Esophagus (tissue), 2 donors: ENCODE measurements at regions not wholly inside any gene's neighbourhood (a gene's known extent, or its start where the extent isn't known, plus 50 kb on each side); places are given as distances from the start of the nearest gene placed in this dataset.

Source experiments
- H3K27ac ChIP-seq, 2 donors: one replicate each; pipeline ENCODE4 v1.5.1; 2013; ENCODE audit warnings: low read depth in 2 of 2, mild to moderate bottlenecking in 2 of 2, inconsistent platforms in 1 of 2, low read length in 1 of 2, moderate library complexity in 1 of 2
- H3K27me3 ChIP-seq, 2 donors: one replicate each; pipeline ENCODE4 v1.6.1; 2013; ENCODE audit warnings: low read length in 2 of 2, control low read depth in 1 of 2, mild to moderate bottlenecking in 1 of 2; ENCODE audit not compliant: insufficient read depth in 2 of 2, control insufficient read depth in 1 of 2
- H3K36me3 ChIP-seq, 2 donors: one replicate each; pipeline ENCODE4 v1.6.1; 2013; ENCODE audit warnings: low read length in 1 of 2; ENCODE audit not compliant: control insufficient read depth in 2 of 2, insufficient read depth in 2 of 2
- H3K4me1 ChIP-seq, 2 donors: one replicate each; pipeline ENCODE4 v1.6.1; 2013; ENCODE audit warnings: low read length in 1 of 2; ENCODE audit not compliant: control insufficient read depth in 2 of 2, insufficient read depth in 2 of 2
- H3K4me3 ChIP-seq, 2 donors: one replicate each; pipeline ENCODE4 v1.5.1; 2013; ENCODE audit warnings: low read length in 2 of 2, mild to moderate bottlenecking in 2 of 2, low read depth in 1 of 2, moderate library complexity in 1 of 2
- H3K9me3 ChIP-seq, 2 donors: one replicate each; pipeline ENCODE4 v1.6.1; 2013; ENCODE audit warnings: mild to moderate bottlenecking in 2 of 2, low read depth in 1 of 2, low read length in 1 of 2, moderate library complexity in 1 of 2; ENCODE audit not compliant: control insufficient read depth in 2 of 2, insufficient read depth in 1 of 2
- WGBS, 2 donors: extraction: QIAGEN DNeasy Blood & Tissue Kit; methylation state at CpG; one replicate each; pipeline ENCODE4 v1.1.7; 2013; 5-methylcytosine and 5-hydroxymethylcytosine counted together
- donor health status: healthy with polysubstance abuse.
- donor health status: Bipolar disorder and iron deficiency.

DNA sequence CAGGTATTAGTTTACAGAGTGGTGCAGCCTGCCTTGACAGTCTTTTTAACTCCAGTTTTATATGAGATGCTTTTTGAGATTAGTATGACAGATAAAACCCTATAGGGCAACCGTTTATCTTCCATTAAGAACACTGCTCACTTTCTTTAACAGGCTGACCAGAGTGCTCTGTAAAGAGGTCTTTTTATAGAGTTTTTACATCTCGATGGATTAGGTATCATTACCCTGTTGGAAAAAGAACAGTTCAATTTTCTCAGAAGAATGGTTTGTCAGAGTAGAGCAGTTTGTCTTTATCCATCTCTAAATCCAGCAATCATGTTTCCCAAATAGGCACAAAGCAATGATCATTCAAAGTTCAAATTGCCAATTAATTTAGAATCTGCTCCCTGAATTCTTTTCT is 395.2 kb upstream of the ARGLU1 start:
- H3K27me3 ChIP-seq = no peaks in the 10 kb centered on the region
- WGBS, 2 donors = 22 to 34% methylated on average over 2 of the region's 2 CpGs
- H3K4me1 ChIP-seq = no peaks in the 10 kb centered on the region
- no peaks in the 10 kb centered on the region for H3K36me3 ChIP-seq
- no peak overlapping the region for H3K27ac ChIP-seq
- no peaks in the 10 kb centered on the region for H3K9me3 ChIP-seq
- no peak overlapping the region for H3K4me3 ChIP-seq

GRCh38 chr13:106961651-106962050 is 393.7 kb upstream of the ARGLU1 start:
- H3K27me3 ChIP-seq = no peaks in the 10 kb centered on the region
- no peaks in the 10 kb centered on the region for H3K4me1 ChIP-seq
- 60 to 70% methylated on average over 2 of the region's 2 CpGs for WGBS, 2 donors
- H3K4me3 ChIP-seq = no peak overlapping the region
- no peaks in the 10 kb centered on the region for H3K36me3 ChIP-seq
- no peak overlapping the region for H3K27ac ChIP-seq
- H3K9me3 ChIP-seq = no peaks in the 10 kb centered on the region

DNA sequence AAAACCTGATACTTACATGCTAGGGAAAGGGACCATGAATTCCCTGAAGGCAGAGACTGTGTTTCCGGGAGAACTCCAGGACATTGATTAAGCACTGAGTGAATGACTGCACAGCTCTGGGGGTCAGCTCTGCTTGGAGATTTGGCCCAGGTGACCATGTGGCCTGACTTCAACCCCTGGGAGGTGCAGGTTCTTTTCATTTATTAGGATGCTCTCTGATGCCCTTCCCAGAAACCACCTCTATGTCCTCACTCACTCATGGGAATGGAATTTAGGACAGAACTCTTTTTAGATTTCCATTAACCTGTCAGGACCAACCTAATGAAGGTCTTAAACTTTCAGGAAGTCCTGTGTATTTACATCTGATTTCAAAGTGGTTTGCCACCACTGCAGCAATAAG is 393.3 kb upstream of the ARGLU1 start:
- WGBS, 2 donors = 86 to 88% methylated on average over 1 of the region's 1 CpG
- H3K4me1 ChIP-seq = no peaks in the 10 kb centered on the region
- no peak overlapping the region for H3K4me3 ChIP-seq
- H3K27ac ChIP-seq = no peak overlapping the region
- H3K36me3 ChIP-seq = no peaks in the 10 kb centered on the region
- H3K9me3 ChIP-seq = peaks cover 0 to 1% of the 10 kb centered on the region in 2 donors
- H3K27me3 ChIP-seq = no peaks in the 10 kb centered on the region

DNA sequence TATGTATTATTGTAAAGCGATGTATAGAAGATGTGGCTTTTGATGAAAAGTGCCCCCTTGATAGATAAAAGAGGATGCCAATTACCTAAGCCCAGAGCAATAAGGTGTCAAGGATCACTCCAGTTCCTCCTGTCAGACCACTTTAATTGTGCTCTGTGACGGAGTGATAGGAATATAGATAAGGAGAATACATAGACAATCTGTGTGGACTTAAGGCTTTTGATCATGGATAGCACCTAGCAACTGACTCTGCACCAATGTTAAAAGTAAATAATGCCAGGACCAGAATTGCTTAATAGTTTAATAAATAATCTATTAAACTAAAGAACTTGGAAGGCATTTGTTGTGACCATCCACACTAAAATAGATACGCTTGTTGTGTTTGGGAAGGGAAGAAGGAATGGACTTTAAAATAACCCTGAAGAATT is 390.7 kb upstream of the ARGLU1 start:
- 66 to 78% methylated on average over 3 of the region's 3 CpGs for WGBS, 2 donors
- H3K36me3 ChIP-seq = no peaks in the 10 kb centered on the region
- no peak overlapping the region for H3K27ac ChIP-seq
- no peaks in the 10 kb centered on the region for H3K4me1 ChIP-seq
- no peak overlapping the region for H3K4me3 ChIP-seq
- H3K9me3 ChIP-seq = peaks cover 0 to 2% of the 10 kb centered on the region in 2 donors
- H3K27me3 ChIP-seq = no peaks in the 10 kb centered on the region

GRCh38 chr13:106942563-106942962 is 374.6 kb upstream of the ARGLU1 start:
- H3K36me3 ChIP-seq = no peaks in the 10 kb centered on the region
- no peaks in the 10 kb centered on the region for H3K9me3 ChIP-seq
- no peak overlapping the region for H3K4me3 ChIP-seq
- no peaks in the 10 kb centered on the region for H3K27me3 ChIP-seq
- H3K4me1 ChIP-seq = no peaks in the 10 kb centered on the region
- no peak overlapping the region for H3K27ac ChIP-seq
- 73 to 80% methylated on average over 3 of the region's 3 CpGs for WGBS, 2 donors

DNA sequence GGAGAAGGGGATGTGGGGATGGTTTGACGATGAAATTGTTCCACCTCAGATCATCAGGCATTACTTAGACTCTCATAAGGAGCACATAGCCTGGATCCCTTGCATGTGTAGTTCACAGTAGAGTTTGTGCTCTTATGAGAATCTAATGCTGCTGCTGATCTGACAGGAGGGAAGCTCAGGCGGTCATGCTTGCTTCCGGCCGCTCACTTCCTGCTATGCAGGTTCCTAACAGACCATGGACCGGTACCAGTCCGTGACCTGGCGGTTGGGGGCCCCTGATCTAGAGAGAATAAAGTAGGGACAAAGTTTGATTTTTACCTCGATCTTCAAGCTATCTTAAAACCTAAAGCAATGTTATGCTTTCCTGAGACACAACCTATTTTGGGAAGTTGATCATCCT is 373.8 kb upstream of the ARGLU1 start:
- Histone ChIP-seq H3K9me3 (no peaks in the 10 kb centered on the region), H3K4me1 (no peaks in the 10 kb centered on the region), H3K27me3 (no peaks in the 10 kb centered on the region), H3K36me3 (no peaks in the 10 kb centered on the region), H3K27ac (no peak overlapping the region), H3K4me3 (no peak overlapping the region)
- 91% methylated on average over 8 of the region's 8 CpGs for WGBS, 2 donors

GRCh38 chr13:106927421-106927820 is 359.5 kb upstream of the ARGLU1 start:
- H3K27ac ChIP-seq = no peak overlapping the region
- H3K27me3 ChIP-seq = no peaks in the 10 kb centered on the region
- no peaks in the 10 kb centered on the region for H3K36me3 ChIP-seq
- H3K4me3 ChIP-seq = no peak overlapping the region
- H3K9me3 ChIP-seq = peaks cover 0 to 4% of the 10 kb centered on the region in 2 donors
- WGBS, 2 donors = 83 to 85% methylated on average over 1 of the region's 1 CpG
- no peaks in the 10 kb centered on the region for H3K4me1 ChIP-seq

- Histone ChIP-seq H3K27me3 (no peaks in the 10 kb centered on the region), H3K4me3 (no peak overlapping the region), H3K27ac (no peak overlapping the region), H3K9me3 (peaks cover 0 to 4% of the 10 kb centered on the region in 2 donors), H3K36me3 (no peaks in the 10 kb centered on the region), H3K4me1 (no peaks in the 10 kb centered on the region)
- WGBS, 2 donors = 87 to 90% methylated on average over 6 of the region's 6 CpGs
These were observed 354.4 kb upstream of the ARGLU1 start for GRCh38 chr13:106922384-106922783.

- H3K4me3 ChIP-seq = no peak overlapping the region
- H3K9me3 ChIP-seq = peaks cover 0 to 2% of the 10 kb centered on the region in 2 donors
- H3K27ac ChIP-seq = no peak overlapping the region
- no peaks in the 10 kb centered on the region for H3K4me1 ChIP-seq
- WGBS, 2 donors = 53 to 69% methylated on average over 13 of the region's 13 CpGs
- H3K27me3 ChIP-seq = no peaks in the 10 kb centered on the region
- no peaks in the 10 kb centered on the region for H3K36me3 ChIP-seq
These were observed 351.7 kb upstream of the ARGLU1 start for GRCh38 chr13:106919638-106920037.

- Histone ChIP-seq H3K4me3 (no peak overlapping the region), H3K9me3 (no peaks in the 10 kb centered on the region), H3K27me3 (no peaks in the 10 kb centered on the region), H3K4me1 (no peaks in the 10 kb centered on the region), H3K27ac (no peak overlapping the region), H3K36me3 (no peaks in the 10 kb centered on the region)
- WGBS, 2 donors = 38 to 43% methylated on average over 7 of the region's 7 CpGs
These were observed 351.2 kb upstream of the ARGLU1 start for GRCh38 chr13:106919133-106919532.
